Gastrocnemius medialis (tissue), 4 donors: ENCODE measurements at regions not wholly inside any gene's neighbourhood (a gene's known extent, or its start where the extent isn't known, plus 50 kb on each side); places are given as distances from the start of the nearest gene placed in this dataset.
"Not testable (repeated sequence)": the region's sequence is repeated elsewhere in the genome, so short reads cannot be mapped to it uniquely, and the experiment has no call there.

ENCODE experiments used
- ATAC-seq, 2 donors: fragments of 150-250 bp; one replicate each; pipeline ENCODE4 v1.9.1; 2016
- DNase-seq, 2 donors: peaks; one replicate each; pipeline ENCODE4 v3.0.0-alpha.2; 2019
- H3K27ac ChIP-seq, 4 donors: fragments of 200-600 bp; sonication (generic); 1 replicate in 1 of 4; 2 replicates in 3 of 4; pipeline ENCODE4 v1.5.1; 2016 to 2018; ENCODE audit warnings: mild to moderate bottlenecking in 2 of 4, moderate library complexity in 1 of 4
- H3K27me3 ChIP-seq, 3 donors: fragments of 200-600 bp; sonication (generic) in 2 of 3; 1 replicate in 1 of 3; 2 replicates in 2 of 3; pipeline versions ENCODE4 v1.5.1 to v1.6.0; 2016 to 2019; ENCODE audit warnings: mild to moderate bottlenecking in 1 of 3, moderate library complexity in 1 of 3
- H3K36me3 ChIP-seq, 2 donors: fragments of 200-600 bp; sonication (generic) in 1 of 2; one replicate each; pipeline ENCODE4 v1.5.1; 2017 to 2018
- H3K4me1 ChIP-seq, 2 donors: fragments of 200-600 bp; sonication (generic) in 1 of 2; one replicate each; pipeline ENCODE4 v1.5.1; 2016 to 2017; ENCODE audit warnings: mild to moderate bottlenecking in 2 of 2
- H3K4me3 ChIP-seq, 4 donors: fragments of 200-600 bp; sonication (generic) in 3 of 4; 1 replicate in 1 of 4; 2 replicates in 3 of 4; pipeline ENCODE4 v1.5.1; 2016 to 2019; ENCODE audit warnings: mild to moderate bottlenecking in 2 of 4
- H3K9me3 ChIP-seq, 3 donors: fragments of 200-600 bp; sonication (generic) in 2 of 3; 1 replicate in 1 of 3; 2 replicates in 2 of 3; pipeline ENCODE4 v1.5.1; 2016 to 2019
- in situ Hi-C, 4 donors: fragments of 200-750 bp; cut with MboI; loops; one replicate each; pipeline versions ENCODE4 v1.15.0 to v1.8.0; 2017; ENCODE audit warnings: low sequenced_read_pairs in 4 of 4
- intact Hi-C: fragments of 100-400 bp; cut with DNase I; formaldehyde crosslinking; loops from one replicate; pipeline ENCODE4 v1.15.1; 2023; ENCODE audit warnings: low total_unique reads

GRCh38 chr17:15835481-15835880 is 103.4 kb downstream of the TBC1D26 start:
- in situ Hi-C loops: loop anchor here in 2 of 4 donors (25.0 kb wide), 1 partner anchor 152 kb away; the partner anchor contains the start of genes TTC19 (in 2 of the 2) and ZSWIM7 (in 2 of the 2)
- H3K36me3 ChIP-seq, H3K4me3 ChIP-seq, intact Hi-C loops, DNase-seq, H3K9me3 ChIP-seq, ATAC-seq, H3K27ac ChIP-seq, H3K27me3 ChIP-seq, H3K4me1 ChIP-seq: not testable (repeated sequence)

- H3K4me3 ChIP-seq, H3K36me3 ChIP-seq, intact Hi-C loops, H3K9me3 ChIP-seq, DNase-seq, H3K4me1 ChIP-seq, H3K27me3 ChIP-seq, ATAC-seq, H3K27ac ChIP-seq: not testable (repeated sequence)
- in situ Hi-C loops: loop anchor here in 2 of 4 donors (25.0 kb wide), 1 partner anchor 151 kb away; the partner anchor contains the start of genes TTC19 (in 2 of the 2) and ZSWIM7 (in 2 of the 2)
Measured at GRCh38 chr17:15836249-15836982, 104.3 kb downstream of the TBC1D26 start.

- H3K27me3 ChIP-seq, H3K9me3 ChIP-seq, H3K4me1 ChIP-seq, H3K27ac ChIP-seq, ATAC-seq, intact Hi-C loops, H3K36me3 ChIP-seq, H3K4me3 ChIP-seq, DNase-seq: not testable (repeated sequence)
- in situ Hi-C loops: loop anchor here in 2 of 4 donors (25.0 kb wide), 1 partner anchor 150 kb away; the partner anchor contains the start of genes TTC19 (in 2 of the 2) and ZSWIM7 (in 2 of the 2)
Measured at GRCh38 chr17:15836991-15837390, 104.9 kb downstream of the TBC1D26 start.

GRCh38 chr17:15847447-15848229 is 97.3 kb upstream of the ADORA2B start:
- intact Hi-C loops, H3K36me3 ChIP-seq, H3K27ac ChIP-seq, H3K27me3 ChIP-seq, H3K9me3 ChIP-seq, H3K4me3 ChIP-seq, H3K4me1 ChIP-seq, DNase-seq, ATAC-seq: not testable (repeated sequence)
- in situ Hi-C loops: loop anchor here in 2 of 4 donors (25.0 kb wide), 1 partner anchor 140 kb away; the partner anchor contains the start of genes TTC19 (in 2 of the 2) and ZSWIM7 (in 2 of the 2)

DNA sequence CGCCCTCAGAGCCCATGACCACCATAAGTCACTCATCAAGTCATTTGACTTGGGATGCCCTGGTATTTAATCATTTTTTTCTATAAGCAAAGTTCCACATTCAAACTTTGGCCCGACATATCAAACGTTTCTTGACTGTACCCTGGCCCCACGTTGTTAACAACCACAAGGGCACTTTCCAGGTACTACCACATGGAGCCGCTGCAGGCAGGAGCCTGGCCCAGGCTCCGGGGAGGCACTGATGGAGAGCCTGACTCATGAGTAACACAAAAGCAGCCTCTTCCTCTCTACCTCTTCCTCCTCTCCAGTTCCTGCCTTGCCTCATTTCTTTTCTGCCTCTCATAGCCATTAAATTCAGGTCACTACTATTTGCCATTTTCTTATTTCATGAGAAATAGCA is 95.9 kb upstream of the ADORA2B start:
- ATAC-seq, H3K4me3 ChIP-seq, DNase-seq, H3K4me1 ChIP-seq, H3K27ac ChIP-seq, H3K9me3 ChIP-seq, intact Hi-C loops, H3K36me3 ChIP-seq, H3K27me3 ChIP-seq: not testable (repeated sequence)
- in situ Hi-C loops: loop anchor here in 2 of 4 donors (25.0 kb wide), 1 partner anchor 138 kb away; the partner anchor contains the start of genes TTC19 (in 2 of the 2) and ZSWIM7 (in 2 of the 2)

DNA sequence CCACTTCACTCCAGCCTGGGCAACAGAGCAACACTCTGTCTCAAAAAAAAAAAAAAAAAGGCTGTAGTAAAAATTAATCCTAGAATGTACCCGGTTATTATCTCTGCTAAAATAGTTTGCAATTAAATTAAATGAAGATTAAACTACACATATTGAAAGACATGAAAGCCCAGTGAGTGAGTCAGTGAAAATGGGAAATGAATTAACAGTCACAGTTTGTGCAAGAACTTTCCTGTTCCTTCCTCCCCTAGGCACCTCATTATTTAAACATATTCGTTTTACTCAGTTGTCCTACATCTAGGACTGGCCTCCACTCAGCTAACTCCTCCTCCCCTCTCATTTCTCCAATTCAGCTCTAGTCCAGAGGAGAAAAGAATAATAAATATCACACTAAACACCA is 94.9 kb upstream of the ADORA2B start:
- H3K27me3 ChIP-seq, H3K36me3 ChIP-seq, H3K4me3 ChIP-seq, ATAC-seq, H3K9me3 ChIP-seq, intact Hi-C loops, H3K27ac ChIP-seq, in situ Hi-C loops, H3K4me1 ChIP-seq, DNase-seq: not testable (repeated sequence)

- intact Hi-C loops, H3K9me3 ChIP-seq, H3K27ac ChIP-seq, ATAC-seq, H3K27me3 ChIP-seq, in situ Hi-C loops, H3K4me3 ChIP-seq, H3K36me3 ChIP-seq, DNase-seq, H3K4me1 ChIP-seq: not testable (repeated sequence)
Measured at GRCh38 chr17:15850687-15851086, 94.2 kb upstream of the ADORA2B start.

GRCh38 chr17:15852863-15853262 is 92.1 kb upstream of the ADORA2B start:
- H3K9me3 ChIP-seq, intact Hi-C loops, H3K27ac ChIP-seq, H3K4me3 ChIP-seq, H3K27me3 ChIP-seq, H3K36me3 ChIP-seq, H3K4me1 ChIP-seq, in situ Hi-C loops, DNase-seq, ATAC-seq: not testable (repeated sequence)

DNA sequence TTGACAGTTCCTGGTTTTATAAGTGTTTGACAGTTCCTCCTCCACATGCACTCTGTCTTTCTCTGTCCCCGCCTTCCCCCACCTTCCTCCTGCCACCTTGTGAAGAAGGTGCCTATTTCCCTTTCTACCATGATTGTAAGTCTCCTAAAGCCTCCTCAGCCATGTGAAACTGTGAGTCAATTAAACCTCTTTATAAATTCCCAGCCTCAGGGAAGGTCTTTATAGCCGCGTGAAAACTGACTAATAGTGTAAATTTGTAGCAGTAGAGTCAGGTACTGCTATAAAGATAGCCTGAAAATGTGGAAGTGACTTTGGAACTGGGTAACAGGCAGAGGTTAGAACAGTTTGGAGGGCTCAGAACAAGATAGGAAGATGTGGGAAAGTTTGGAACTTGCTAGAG is 88.7 kb upstream of the ADORA2B start:
- ATAC-seq, intact Hi-C loops, H3K36me3 ChIP-seq, in situ Hi-C loops, H3K4me1 ChIP-seq, DNase-seq, H3K27me3 ChIP-seq, H3K27ac ChIP-seq, H3K4me3 ChIP-seq, H3K9me3 ChIP-seq: not testable (repeated sequence)

DNA sequence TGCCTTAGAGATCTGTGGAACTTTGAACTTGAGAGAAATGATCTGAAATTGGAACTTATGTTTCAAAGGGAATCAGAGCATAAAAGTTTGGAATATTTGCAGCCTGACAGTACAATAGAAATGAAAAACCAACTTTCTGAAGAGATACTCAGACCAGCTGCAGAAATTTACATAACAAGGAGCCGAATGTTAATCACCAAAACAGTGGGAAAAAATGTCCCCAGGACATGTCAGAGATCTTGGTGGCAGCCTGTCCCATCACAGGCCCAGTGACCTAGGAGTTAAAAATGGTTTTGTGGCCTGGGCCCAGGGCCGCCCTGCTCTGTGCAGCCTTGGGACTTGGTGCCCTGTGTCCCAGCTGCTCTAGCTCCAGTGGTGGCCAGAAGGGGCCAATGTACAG is 88.2 kb upstream of the ADORA2B start:
- ATAC-seq, intact Hi-C loops, DNase-seq, H3K27ac ChIP-seq, H3K4me3 ChIP-seq, H3K36me3 ChIP-seq, in situ Hi-C loops, H3K27me3 ChIP-seq, H3K9me3 ChIP-seq, H3K4me1 ChIP-seq: not testable (repeated sequence)

DNA sequence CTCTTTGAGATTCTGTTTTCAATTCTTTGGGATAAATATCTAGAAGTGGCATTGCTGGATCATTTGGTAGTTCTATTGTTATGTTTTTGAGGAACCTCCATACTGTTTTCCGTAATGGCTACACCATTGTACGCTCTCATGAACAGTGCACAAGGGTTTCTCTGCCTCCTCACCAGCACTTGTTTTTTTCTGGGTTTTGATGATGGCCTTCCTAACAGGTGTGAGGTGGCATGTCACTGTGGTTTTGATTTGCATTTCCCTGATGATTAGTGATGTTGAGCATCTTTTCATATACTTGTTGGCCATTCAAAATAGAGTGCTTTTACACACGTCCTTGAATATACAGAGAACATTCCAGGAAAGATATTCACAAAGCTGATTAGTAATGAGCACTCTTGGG is 86.8 kb upstream of the ADORA2B start:
- in situ Hi-C loops, DNase-seq, H3K9me3 ChIP-seq, H3K27ac ChIP-seq, ATAC-seq, H3K27me3 ChIP-seq, intact Hi-C loops, H3K36me3 ChIP-seq, H3K4me3 ChIP-seq, H3K4me1 ChIP-seq: not testable (repeated sequence)
